HG03575 (cell line): ENCODE measurements at regions not wholly inside any gene's neighbourhood (a gene's known extent, or its start where the extent isn't known, plus 50 kb on each side); places are given as distances from the start of the nearest gene placed in this dataset.
"Not testable (repeated sequence)": the region's sequence is repeated elsewhere in the genome, so short reads cannot be mapped to it uniquely, and the experiment has no call there.

Experiments used
- ATAC-seq: cut with Tn5 transposase; IDR thresholded peaks from one replicate; pipeline ENCODE4 v1.9.1; 2021; ENCODE audit not compliant: unreplicated experiment, insufficient number of reproducible peaks, low FRiP score; ENCODE audit errors: extremely low read depth

GRCh38 chr15:20228791-20229190, 312.8 kb downstream of the GOLGA6L6 start:
- ATAC-seq = not testable (repeated sequence)

GRCh38 chr15:20227119-20227853, 314.3 kb downstream of the GOLGA6L6 start:
- not testable (repeated sequence) for ATAC-seq

- ATAC-seq = not testable (repeated sequence)
These were observed 315.1 kb downstream of the GOLGA6L6 start for GRCh38 chr15:20226531-20226930.

- not testable (repeated sequence) for ATAC-seq
These were observed 320.5 kb downstream of the GOLGA6L6 start for GRCh38 chr15:20221063-20221462.

GRCh38 chr15:20219171-20219570, 322.4 kb downstream of the GOLGA6L6 start:
- ATAC-seq = not testable (repeated sequence)

- not testable (repeated sequence) for ATAC-seq
These were observed 325.9 kb downstream of the GOLGA6L6 start for GRCh38 chr15:20215700-20216099.

GRCh38 chr15:20214101-20214500, 327.5 kb downstream of the GOLGA6L6 start:
- not testable (repeated sequence) for ATAC-seq

- not testable (repeated sequence) for ATAC-seq
These were observed 330.1 kb downstream of the GOLGA6L6 start for GRCh38 chr15:20211508-20211907.

- not testable (repeated sequence) for ATAC-seq
These were observed 331.6 kb downstream of the GOLGA6L6 start for GRCh38 chr15:20209973-20210372.

GRCh38 chr15:20207607-20208006, 334.0 kb downstream of the GOLGA6L6 start:
- not testable (repeated sequence) for ATAC-seq

GRCh38 chr15:20207198-20207597, 334.4 kb downstream of the GOLGA6L6 start:
- not testable (repeated sequence) for ATAC-seq

GRCh38 chr15:20204177-20204866, 337.3 kb downstream of the GOLGA6L6 start:
- not testable (repeated sequence) for ATAC-seq

GRCh38 chr15:20203649-20204150, 337.9 kb downstream of the GOLGA6L6 start:
- not testable (repeated sequence) for ATAC-seq

GRCh38 chr15:20194591-20195198, 346.9 kb downstream of the GOLGA6L6 start:
- not testable (repeated sequence) for ATAC-seq

- ATAC-seq = peak; percentile 79
These were observed 348.3 kb downstream of the GOLGA6L6 start for GRCh38 chr15:20192982-20193929.

GRCh38 chr15:20191508-20192125, 350.0 kb downstream of the GOLGA6L6 start:
- not testable (repeated sequence) for ATAC-seq

- ATAC-seq = not testable (repeated sequence)
These were observed 353.0 kb downstream of the GOLGA6L6 start for GRCh38 chr15:20188611-20189010.
